ENCODE measurements at regions not wholly inside any gene's neighbourhood (a gene's known extent, or its start where the extent isn't known, plus 50 kb on each side); places are given as distances from the start of the nearest gene placed in this dataset.

DNA sequence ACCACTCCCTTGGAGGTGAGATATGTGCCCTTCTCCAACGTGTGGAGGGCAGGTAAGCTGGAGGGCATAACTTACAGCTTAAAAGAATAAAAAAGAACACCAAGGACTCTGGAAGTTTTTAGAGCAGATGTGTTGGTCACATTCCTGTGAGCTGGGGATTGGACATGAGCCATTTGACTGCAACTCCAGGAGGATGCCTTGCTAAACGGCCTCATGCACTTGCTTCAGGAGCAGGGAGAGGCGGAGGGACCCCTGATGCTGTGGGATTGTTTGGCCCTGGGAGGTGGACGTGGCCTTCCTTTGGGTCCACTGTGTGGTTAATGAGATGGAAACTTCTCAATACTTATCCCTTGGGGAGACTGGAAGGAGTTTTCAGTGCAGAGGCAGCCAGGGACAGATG lies 185.6 kb downstream of the RHOU start:
- no peak for DNase-seq (ENCODE audit: low read depth in 2 of 2)

DNA sequence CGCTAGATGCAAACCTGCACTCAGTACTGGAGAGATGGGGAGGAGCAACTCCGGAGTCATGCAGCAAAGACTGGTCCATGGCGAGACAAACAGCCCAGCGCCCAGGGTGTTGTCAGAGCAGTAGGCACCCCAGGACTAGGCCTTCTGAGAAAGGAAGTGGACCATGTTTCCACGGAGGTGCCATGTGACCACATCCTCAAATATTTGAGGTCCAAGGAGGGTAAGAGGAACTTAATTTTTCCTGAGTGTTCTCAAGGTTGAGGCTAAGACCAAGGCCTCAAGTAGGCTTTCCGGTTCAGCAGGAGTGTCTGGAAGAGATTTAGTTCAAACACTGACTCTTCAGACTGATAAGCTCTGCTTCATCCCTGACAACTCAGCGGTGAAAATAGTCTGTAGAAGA lies 186.2 kb downstream of the RHOU start:
- no peak for DNase-seq (ENCODE audit: low read depth in 2 of 2)

DNA sequence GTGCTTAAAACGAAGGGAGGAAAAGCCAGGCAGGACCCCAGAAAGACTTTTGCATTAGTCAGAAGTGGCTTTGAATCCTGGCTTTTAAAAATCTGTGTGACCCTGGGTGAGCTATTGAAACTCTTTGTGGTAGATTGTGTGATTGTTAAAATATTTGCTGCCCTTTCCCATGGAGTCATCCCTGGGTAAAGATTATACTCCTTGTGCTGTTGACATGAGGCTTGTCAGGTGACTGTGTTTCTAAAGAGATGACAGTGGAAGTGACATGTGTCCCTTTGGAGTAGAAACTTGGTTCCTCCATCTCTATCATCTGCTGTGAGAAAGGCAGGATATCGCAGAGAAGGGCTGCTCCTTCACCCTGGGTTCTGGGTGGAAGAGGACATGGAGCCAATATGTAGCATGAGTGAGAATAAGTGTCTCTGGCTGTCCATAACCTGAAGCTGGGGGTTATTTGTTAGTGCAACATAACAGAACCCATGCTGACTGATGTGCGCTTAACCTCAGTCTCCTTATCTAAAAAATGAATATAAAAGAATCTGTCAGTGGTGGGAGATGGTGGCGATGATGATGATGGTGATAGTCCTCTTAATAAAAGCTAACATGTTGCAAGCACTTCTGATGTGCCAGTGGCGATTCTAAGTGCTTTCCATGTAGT lies 187.6 kb downstream of the RHOU start:
- DNase-seq (ENCODE audit: low read depth in 2 of 2) = no peak

DNA sequence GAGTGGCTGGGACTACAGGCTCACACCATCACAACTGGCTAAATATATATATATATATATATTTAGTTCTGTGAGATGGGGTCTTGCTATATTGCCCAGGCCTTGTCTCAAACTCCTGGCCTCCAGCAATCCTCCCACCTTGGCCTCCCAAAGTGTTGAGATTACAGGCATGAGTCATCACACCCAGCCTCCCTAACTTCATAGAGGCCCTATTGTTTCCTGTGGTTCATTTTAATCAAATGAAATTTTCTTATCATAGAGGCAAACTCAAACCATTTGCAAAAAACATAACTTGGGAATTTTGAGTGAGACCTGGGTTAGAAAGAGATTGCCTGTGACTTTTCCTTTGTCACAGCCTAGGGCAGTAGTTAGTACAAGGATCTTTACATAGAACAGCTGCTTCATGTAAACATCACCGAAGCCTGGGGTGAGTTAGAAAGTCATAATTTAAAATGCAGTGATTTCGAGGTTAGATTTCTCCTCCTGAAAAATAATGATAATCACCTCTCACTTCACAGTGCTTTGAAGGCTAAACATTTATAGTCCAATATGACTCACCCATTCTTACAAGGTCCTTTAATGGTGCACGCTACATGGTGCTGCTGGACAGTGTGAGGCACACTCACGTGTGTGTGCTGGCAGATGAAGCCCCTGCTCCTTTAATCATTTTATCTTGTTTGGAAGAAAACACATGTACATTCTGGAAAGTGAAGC lies 188.9 kb downstream of the RHOU start:
- DNase-seq (ENCODE audit: low read depth in 2 of 2) = no peak

DNA sequence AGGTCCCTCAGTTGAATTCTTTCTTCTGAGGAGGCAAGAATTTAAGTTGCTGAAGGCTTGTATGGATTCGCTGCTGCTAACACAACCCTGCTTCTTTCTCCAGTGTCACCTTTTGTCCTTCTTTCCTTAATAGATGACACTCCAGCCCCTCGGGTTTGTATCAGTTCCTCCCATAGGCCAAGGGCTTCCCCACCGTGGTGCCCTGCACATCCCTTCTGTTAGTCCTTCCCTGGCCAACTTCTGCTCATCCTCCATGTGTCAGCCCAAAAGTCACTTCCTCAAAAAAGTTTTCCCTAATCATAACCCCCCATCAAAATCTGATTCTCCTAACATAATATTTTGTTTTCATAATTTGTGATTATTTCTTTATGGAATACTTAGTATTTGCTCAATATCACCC lies 190.4 kb downstream of the RHOU start:
- no peak for DNase-seq (ENCODE audit: low read depth in 2 of 2)

DNA sequence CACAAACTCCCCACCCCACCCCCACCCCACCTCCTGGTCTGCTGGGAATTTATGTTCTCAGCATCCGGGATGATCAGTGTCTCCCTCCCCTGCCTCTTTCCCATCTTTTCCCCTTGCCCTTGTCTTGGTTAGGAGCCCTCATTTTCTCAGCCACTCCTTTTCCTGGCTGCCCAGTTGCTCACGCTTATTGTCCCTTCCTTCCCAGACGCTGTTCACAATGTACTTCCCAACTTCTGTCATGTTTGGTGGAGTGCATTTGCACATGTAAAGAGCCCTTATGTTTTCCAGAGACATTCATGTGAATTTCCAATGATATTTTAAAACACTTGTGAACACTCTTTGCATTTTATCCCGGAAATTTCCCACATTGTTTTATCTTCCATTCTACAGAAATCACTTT lies 192.1 kb downstream of the RHOU start:
- no peak for DNase-seq (ENCODE audit: low read depth in 2 of 2)

DNA sequence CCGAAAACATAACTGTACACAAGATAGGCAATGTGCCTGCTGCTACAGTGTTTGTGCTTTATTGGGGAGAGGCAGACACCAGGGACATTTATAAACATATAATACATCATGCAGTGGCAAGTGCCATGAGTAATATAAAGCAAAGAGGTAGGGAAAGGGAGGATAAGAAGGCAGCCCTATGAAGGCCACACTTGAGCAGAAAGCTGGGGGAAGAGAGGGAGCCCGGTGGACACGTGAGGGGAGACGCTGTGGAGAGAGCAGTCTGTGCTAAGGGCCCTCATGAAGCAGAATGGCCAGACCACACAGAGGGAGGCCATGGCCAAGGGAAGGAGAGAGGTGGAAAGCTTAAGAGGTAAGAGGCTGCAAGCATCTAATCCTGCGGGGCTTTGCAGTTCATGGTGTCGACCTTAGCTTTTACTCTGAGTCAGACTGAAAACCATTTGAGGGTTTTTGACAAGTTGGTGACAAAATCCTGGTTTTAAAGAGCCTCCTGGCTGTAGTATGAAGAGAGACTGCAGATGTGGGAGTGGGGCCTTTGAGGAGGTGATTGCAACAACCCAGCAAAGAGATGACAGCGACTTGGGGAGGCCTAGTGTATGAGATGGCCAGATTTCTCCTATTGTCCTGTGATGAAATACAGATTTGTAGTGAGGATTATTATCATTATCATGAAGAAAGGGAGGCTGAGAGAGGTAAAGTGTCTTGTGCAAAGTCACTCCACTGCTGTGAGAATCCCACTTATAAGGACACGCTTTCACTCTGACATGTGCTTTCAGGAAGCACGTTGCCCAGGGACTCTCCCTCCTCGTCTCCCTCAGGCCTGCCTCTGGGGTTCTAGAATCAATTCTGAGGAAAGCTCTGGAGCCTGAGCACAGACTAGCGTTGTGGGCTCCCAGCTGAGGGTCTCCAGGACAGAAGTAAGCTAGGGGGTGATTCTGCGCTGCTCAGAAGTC lies 192.9 kb downstream of the RHOU start:
- no peak for DNase-seq (ENCODE audit: low read depth in 2 of 2)

DNA sequence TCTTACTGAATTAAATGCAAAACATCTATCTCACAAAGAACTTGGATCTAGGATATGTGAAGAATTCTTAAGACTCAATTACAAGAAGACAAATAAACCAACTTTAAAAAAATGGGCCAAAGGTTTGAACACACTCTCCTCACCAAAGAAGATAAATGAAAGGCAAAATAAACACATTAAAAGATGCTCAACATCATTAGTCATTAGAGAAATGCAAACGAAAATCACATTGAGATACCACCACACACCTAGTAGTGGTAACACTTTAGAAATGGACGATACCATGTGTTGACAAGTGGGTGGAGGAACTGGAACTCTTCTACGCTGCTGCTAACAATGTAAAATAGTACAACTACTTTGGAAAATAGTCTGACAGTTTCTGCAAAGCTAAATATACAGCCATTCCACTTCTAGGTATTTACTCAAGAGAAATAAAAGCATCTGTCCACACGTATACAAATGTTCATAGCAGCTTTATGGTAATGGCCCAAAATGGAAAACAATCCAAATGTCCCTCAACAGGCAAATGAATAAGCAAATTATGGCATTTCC lies 194.3 kb downstream of the RHOU start:
- no peak for DNase-seq (ENCODE audit: low read depth in 2 of 2)

DNA sequence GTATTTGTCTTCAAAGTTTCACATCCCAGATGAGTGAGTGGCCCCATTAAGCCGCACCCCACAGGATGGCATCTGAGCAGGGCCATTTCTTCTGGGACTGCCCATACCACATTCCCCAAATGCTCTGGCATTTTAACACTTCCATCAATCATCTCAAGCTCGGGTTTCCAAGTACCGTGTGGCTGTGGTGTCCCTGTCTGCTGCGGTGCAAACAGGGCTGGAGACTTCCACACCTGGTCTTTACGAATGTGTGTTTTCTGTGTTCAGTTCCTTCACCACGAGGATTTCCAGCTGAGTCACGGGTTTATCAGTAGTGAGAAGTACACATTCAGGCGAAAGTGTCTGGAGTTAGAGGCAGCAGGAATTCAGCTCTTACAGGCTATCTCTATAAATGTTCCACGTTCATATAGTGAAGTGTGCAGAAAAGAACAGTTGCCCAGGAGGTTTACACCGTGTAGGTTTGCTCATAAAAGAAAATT lies 195.2 kb downstream of the RHOU start:
- no peak for DNase-seq (ENCODE audit: low read depth in 2 of 2)

DNA sequence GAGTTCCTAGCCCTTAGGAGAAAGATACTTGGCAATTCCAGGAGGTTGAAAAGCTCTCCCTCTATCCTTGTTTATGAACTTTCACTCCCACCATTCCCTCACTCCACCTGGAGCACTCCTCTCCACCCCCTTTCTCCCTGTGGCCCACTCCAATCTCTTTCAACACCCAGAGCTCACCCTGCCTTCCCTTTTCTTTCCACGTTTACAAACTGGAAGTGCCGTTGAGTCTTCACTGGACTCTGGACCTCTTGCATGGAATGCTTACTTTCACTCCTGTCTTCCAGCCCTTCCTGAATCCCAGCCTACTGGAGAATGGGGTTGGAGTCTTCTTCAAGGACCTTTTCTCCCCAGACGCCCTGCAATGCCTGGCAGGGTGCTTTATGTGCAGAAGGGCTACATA lies 198.5 kb downstream of the RHOU start:
- DNase-seq (ENCODE audit: low read depth in 2 of 2) = no peak

DNA sequence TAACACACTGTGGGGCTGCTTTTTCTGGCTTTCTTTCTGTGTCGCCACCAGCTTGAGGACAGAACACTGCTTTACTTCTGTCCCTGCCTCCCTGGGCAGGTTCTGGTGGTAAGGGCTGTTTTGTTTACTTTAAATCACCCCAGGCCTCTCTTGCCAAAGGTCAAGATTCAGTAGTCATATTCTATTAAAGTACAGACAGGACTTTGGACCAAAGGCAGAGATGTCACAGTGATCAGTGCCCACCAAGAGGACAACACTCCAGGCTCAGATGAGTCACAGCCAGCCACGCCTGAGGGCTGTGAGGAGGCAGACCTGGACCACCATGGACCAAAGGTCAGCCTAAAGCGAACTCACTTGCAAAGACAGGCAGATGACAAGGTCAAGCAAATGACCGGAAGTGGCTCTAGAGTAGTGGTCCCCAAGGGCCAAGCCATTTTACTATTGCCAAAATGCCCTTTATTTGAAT lies 200.0 kb downstream of the RHOU start:
- no peak for DNase-seq (ENCODE audit: low read depth in 2 of 2)

DNA sequence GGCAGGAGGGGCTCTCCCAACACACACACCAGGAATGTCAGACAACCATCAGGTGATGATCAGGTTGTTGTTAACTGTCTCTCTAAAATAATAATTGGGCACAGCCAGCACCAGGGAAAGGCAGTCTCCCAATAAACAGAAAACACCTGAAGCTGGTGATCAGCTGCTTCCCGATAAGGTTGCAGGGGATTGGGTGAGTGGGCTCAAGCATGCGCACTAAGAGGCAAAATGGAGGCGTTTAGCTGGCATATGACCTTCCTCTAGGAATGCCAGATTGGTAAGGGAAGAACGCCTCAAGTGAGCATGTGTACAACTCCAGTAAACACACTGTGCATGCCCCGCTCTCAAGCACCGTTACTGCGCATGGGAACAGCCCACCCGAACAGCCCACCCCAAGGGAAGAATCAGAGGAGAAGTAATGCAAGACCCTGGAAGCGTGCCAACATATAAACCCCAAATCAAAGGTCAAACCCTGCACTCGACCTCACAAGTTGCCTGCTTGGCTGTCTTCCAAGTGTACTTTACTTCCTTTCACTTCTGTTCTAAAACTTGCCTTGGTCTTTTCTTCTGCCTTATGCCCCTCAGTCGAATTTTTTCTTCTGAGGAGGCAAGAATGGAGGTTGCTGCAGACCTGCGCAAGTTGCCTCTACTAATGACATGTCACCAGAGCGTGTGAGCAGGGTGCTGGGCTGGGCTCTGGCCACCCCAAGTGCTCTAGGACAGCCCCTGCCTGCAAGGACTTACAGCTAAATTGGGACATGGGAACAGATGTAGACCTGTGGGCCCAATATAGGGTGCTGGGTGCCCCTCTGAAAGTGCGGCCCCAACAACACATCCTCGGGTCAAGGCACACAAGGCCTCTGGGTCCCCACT lies 200.8 kb downstream of the RHOU start:
- no peak for DNase-seq (ENCODE audit: low read depth in 2 of 2)

DNA sequence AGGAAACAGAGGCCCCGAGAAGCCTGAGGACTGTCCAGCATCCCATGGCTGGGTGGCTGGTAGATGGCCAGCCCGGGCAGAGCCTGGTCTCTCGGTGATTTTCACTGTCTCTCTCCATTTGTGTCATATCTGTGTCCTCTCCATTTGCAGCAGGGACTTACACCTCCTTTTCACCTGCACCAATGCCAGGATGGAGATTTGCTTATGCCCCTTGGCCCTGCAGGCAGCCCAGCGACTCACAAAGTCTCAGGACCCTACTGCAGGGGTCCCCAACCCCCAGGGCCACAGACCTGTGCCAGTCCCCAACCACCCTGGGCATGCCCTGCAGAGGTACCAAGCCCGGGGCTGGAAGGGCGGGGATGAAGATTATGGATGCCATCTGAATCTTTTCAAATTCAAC lies 201.6 kb downstream of the RHOU start:
- no peak for DNase-seq (ENCODE audit: low read depth in 2 of 2)

DNA sequence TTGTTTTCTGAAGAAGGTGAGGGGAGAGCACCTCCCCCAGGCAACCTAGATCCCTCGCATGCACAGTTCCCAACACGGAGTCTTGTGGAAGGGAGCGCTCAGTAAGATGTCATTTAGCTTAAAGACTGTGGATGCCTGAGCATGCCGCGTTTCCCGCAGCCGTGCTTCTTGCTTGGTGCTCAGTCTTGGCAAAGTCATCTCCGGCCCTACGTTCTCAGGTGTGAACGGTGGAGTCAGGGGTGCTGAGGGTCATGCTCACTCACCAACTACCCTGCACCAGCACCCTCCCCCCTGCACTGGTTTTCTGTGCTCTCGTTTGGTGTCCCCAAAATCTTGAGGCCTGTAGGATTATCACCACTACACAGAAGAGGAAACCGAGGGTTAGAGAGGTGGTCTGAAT lies 202.1 kb downstream of the RHOU start:
- DNase-seq (ENCODE audit: low read depth in 2 of 2) = no peak

DNA sequence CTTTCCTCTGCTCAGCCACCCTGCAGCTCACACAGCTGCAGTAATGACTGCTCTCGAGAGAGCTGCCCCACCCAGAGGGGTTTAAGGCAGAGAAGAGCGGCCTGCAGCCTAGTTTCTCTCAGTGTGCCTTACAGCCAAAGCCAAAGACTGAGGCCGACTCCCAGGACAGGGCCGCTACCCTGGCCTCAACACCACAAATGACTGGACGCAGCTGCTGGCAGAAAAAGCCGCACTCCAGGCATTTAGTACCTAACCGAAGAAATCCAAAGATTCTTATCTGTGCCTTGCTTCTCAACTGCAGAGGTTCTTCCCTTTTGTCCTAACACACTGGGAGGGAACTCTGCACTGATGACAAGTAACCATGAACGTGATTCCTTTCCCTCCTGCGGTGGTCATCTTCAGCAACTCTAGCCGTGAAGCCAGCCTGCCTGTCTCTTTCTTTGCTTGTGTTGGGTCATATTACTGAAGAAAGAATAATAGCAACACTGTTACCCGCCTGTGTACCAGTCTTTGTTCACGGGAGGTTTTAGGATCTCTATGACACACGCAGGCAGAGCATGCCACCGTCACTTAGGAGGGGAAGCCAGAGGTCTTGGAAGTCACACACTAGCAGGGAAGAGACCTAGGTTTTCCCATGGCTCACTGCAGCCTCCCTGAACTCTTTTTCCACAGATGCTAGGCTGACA lies 202.7 kb downstream of the RHOU start:
- no peak for DNase-seq (ENCODE audit: low read depth in 2 of 2)

DNA sequence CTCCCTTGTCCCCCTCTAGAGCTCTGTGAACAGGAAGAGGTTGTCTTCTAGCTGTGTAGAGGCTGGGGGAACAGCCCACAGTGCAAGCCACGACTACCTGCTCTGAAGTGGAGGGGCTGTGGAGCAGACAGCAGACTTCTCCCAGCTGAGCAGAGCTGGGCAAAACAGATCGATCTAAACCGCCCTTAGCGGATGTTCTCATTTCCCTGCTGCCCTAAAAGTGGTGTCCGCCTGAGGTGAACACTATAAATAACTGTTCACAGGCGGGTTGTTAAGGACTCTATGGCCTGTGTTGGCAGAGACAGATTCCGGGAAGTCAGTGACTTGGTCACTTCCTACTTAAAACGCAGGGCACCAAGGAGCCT lies 203.2 kb downstream of the RHOU start:
- DNase-seq (ENCODE audit: low read depth in 2 of 2) = no peak

DNA sequence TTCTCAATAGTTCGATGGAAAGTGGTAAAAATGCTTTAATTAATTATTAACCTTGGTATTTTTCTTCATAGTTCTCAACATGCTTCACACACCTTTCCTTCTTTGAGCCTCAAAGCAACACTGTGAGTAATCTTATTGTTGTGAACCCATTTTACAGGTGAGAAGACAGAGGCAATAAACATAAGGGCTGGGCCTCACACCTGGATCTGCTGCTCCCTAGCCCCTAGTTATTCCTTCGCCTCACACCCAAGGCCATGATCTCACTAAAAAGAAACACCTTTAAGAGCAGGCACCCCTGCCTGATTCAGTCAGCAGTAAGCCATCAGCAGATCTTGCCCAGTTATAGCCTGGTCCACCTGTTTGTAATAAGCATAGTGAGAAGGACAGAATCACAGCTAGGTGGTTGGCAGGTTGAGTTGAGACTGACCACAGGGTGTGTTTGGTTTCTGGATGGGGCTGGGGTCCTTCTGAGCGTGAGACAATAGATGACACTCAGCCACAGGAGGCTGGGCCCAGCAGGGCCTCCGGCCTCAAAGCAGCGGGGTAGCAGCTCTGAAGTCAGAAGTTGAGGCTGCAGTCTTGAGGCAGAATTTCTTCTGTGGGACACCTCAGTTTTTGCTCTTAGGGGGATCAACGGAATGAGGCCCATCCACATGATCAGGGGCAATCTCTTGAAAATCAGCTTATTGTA lies 203.9 kb downstream of the RHOU start:
- DNase-seq (ENCODE audit: low read depth in 2 of 2) = no peak

DNA sequence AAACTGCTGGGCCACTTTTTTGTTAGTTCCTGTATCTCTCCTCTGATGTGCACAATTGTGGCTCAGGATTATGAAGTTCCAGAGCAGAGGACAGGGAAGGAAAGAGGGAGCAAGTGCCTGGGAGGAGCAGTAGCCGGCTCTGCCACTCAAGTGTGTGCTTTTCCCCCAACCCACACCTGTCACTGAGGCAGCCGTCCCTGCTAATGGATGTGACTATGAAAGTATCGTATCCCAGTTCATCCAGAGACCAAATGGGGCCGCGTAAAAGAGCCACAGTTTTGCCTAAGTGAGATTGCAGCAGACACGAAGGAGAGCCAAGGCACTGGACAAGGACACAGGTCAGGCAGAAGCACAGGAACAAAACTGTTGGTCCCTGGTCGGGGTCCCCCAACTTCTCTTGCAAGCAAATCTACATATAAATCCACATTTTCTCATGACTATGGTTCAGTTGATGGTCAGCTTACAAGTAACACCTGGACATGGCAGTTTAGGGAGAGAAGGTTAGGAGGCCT lies 204.7 kb downstream of the RHOU start:
- DNase-seq (ENCODE audit: low read depth in 2 of 2) = no peak

DNA sequence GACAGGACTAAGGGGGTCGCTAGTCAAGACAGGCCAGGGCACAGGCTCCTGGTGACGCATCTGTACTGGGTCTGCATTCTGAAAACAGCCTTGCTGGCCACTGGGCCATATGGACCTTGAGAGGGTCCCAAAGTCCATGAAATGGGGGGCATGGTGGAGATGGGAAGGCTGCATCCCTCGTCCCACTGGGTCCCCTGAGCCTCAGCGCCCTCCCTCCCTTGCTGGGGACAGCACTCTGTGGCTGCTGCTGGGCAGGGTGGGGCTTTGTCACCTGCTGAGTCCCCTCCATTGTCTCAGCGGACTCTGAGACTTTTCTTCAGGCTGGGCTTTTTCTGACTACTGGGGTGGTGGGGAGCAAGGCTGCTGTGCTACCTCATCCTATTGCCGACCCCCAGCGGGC lies 205.2 kb downstream of the RHOU start:
- no peak for DNase-seq (ENCODE audit: low read depth in 2 of 2)

DNA sequence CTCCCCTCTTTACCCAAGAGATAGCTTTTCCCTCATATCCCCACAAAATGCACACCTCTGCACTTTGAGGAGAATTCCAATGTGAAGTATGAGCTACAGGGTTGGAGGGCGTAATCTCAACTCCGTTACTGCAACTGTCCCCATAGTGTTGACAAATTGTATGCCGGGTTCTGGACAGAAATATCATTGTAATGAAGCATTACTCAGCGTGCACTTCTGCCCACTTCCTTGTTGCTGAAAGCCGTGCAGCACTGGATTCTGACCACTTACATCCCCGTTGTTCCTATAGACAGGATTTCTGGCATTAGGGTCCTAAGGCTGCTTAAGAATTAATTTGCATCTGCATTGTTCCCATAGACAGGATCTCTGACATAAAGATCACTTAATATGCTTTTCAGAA lies 205.6 kb downstream of the RHOU start:
- DNase-seq (ENCODE audit: low read depth in 2 of 2) = no peak

Measured in stimulated activated CD4-positive, alpha-beta T cell treated with anti-CD3 and anti-CD28 coated beads, Interleukin-1b, Interleukin-23, amount 100 ng/mL, for 1 hour (primary cell).